Upper lobe of right lung (tissue), 1 donor: ENCODE measurements at regions not wholly inside any gene's neighbourhood (a gene's known extent, or its start where the extent isn't known, plus 50 kb on each side); places are given as distances from the start of the nearest gene placed in this dataset.

Source experiments
- ATAC-seq: fragments of 200-7000 bp; cut with Tn5 transposase; one replicate; pipeline ENCODE4 v1.9.1; 2020; ENCODE audit warnings: mild to moderate bottlenecking, moderate library complexity
- DNase-seq: peaks from one replicate; pipeline ENCODE4 v3.0.0-alpha.2; 2020
- H3K27ac ChIP-seq: fragments of 200-600 bp; one replicate; pipeline ENCODE4 v1.8.0; 2022
- H3K27me3 ChIP-seq: fragments of 200-600 bp; one replicate; pipeline ENCODE4 v1.8.0; 2022; ENCODE audit warnings: mild to moderate bottlenecking
- H3K36me3 ChIP-seq: fragments of 200-600 bp; one replicate; pipeline ENCODE4 v1.8.0; 2022
- H3K4me1 ChIP-seq: fragments of 200-600 bp; one replicate; pipeline ENCODE4 v1.8.0; 2022
- H3K4me3 ChIP-seq: fragments of 200-600 bp; one replicate; pipeline ENCODE4 v1.8.0; 2022; ENCODE audit warnings: mild to moderate bottlenecking
- H3K9me3 ChIP-seq: fragments of 200-600 bp; one replicate; pipeline ENCODE4 v1.8.0; 2022
- CTCF ChIP-seq: fragments of 200-600 bp; IDR thresholded peaks from one replicate; pipeline ENCODE4 v1.8.0; 2022; ENCODE audit warnings: antibody characterized with exemption
- intact Hi-C: fragments of 100-400 bp; cut with DNase I; formaldehyde crosslinking; loops from one replicate; pipeline ENCODE4 v1.11.0; 2022
- donor health status: DM: no; HTN: yes; CAD: no; lungs with severe emphysema.

- intact Hi-C loops: no loop called here
- Histone ChIP-seq H3K36me3 (no peaks in the 10 kb centered on the region), H3K27me3 (no peaks in the 10 kb centered on the region), H3K4me1 (no peaks in the 10 kb centered on the region), H3K4me3 (no peak overlapping the region), H3K27ac (no peak overlapping the region), H3K9me3 (no peaks in the 10 kb centered on the region)
- no peak for TF ChIP-seq CTCF
- ATAC-seq (no peak), DNase-seq (no peak)
Measured at GRCh38 chr6:103236923-103237322, 1622.8 kb downstream of the HACE1 start.

GRCh38 chr6:103231181-103231580 is 1628.5 kb downstream of the HACE1 start:
- Histone ChIP-seq H3K4me1 (no peaks in the 10 kb centered on the region), H3K4me3 (no peak overlapping the region), H3K9me3 (no peaks in the 10 kb centered on the region), H3K36me3 (no peaks in the 10 kb centered on the region), H3K27me3 (no peaks in the 10 kb centered on the region), H3K27ac (no peak overlapping the region)
- no peak for TF ChIP-seq CTCF
- ATAC-seq (no peak), DNase-seq (no peak)
- intact Hi-C loops: no loop called here

GRCh38 chr6:103215847-103216246 is 1643.9 kb downstream of the HACE1 start:
- H3K4me1 ChIP-seq: no peaks in the 10 kb centered on the region
- no peak for TF ChIP-seq CTCF
- ATAC-seq (no peak), DNase-seq (no peak)
- H3K9me3 ChIP-seq: no peaks in the 10 kb centered on the region
- intact Hi-C loops: no loop called here
- no peaks in the 10 kb centered on the region for H3K27me3 ChIP-seq
- H3K36me3 ChIP-seq: no peaks in the 10 kb centered on the region
- H3K4me3 ChIP-seq: no peak overlapping the region
- no peak overlapping the region for H3K27ac ChIP-seq

GRCh38 chr6:103210686-103211085 is 1649.0 kb downstream of the HACE1 start:
- intact Hi-C loops: no loop called here

GRCh38 chr6:103198386-103198785 is 1661.3 kb downstream of the HACE1 start:
- no peaks in the 10 kb centered on the region for H3K9me3 ChIP-seq
- DNase-seq (no peak), ATAC-seq (no peak)
- H3K27me3 ChIP-seq: no peaks in the 10 kb centered on the region
- intact Hi-C loops: no loop called here
- no peak for TF ChIP-seq CTCF
- H3K36me3 ChIP-seq: no peaks in the 10 kb centered on the region
- no peak overlapping the region for H3K27ac ChIP-seq
- H3K4me1 ChIP-seq: no peaks in the 10 kb centered on the region
- no peak overlapping the region for H3K4me3 ChIP-seq

More at GRCh38 chr6:103210686-103211085, 1649.0 kb downstream of the HACE1 start:
- H3K27me3 ChIP-seq: no peaks in the 10 kb centered on the region
- H3K4me1 ChIP-seq: no peaks in the 10 kb centered on the region
- H3K9me3 ChIP-seq: no peaks in the 10 kb centered on the region
- no peak for ATAC-seq
- H3K36me3 ChIP-seq: no peaks in the 10 kb centered on the region
- no peak for TF ChIP-seq CTCF
- no peak for DNase-seq
- no peak overlapping the region for H3K4me3 ChIP-seq
- H3K27ac ChIP-seq: no peak overlapping the region

GRCh38 chr6:103193413-103193812 is 1666.3 kb downstream of the HACE1 start:
- H3K9me3 ChIP-seq: no peaks in the 10 kb centered on the region
- intact Hi-C loops: no loop called here
- ATAC-seq: no peak

More at GRCh38 chr6:103193413-103193812, 1666.3 kb downstream of the HACE1 start:
- Histone ChIP-seq H3K4me3 (no peak overlapping the region), H3K27ac (no peak overlapping the region), H3K36me3 (no peaks in the 10 kb centered on the region), H3K4me1 (no peaks in the 10 kb centered on the region), H3K27me3 (no peaks in the 10 kb centered on the region)
- TF ChIP-seq CTCF: no peak
- DNase-seq: no peak
